ENCODE measurements at regions not wholly inside any gene's neighbourhood (a gene's known extent, or its start where the extent isn't known, plus 50 kb on each side); places are given as distances from the start of the nearest gene placed in this dataset.
"Not testable (repeated sequence)": the region's sequence is repeated elsewhere in the genome, so short reads cannot be mapped to it uniquely, and the experiment has no call there.

DNA sequence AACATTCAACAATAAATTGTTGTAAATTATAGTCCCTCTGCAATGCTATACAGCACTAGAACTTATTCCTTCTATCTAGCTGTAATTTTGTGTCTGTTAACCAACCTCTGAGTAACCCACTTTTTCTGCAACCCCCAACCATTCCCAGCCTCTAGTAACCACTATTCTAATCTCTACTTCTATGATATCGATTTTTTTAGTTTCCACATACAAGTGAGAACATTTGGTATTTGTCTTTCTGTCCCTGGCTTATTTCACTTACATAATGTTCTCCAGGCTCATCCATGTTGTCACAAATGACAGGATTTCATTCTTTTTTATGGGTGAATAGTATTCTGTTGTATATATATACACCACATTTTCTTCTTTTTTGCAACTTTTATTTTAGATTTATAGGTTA lies 147.6 kb downstream of the MAIP1 start:
- DNase-seq (ENCODE audit: low spot score): no peak

DNA sequence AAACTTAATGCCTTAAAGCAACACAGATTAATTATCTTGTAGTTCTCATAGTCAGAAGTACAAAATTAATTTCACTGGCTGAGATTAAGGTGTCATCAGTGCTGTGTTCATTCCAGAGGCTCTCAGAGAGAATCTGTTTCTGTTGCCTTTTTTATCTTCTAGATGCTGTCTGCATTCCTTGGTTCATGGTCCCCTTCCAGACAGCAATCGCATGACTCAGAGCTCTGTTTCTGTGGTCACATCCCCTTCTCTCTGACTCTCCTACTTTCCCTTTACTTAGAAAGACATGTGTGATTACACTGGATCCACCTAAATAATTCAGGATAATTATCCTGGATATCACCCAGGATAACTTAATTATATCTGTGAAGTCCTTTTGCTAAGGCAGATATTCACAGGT lies 148.6 kb downstream of the MAIP1 start:
- no peak for DNase-seq (ENCODE audit: low spot score)

DNA sequence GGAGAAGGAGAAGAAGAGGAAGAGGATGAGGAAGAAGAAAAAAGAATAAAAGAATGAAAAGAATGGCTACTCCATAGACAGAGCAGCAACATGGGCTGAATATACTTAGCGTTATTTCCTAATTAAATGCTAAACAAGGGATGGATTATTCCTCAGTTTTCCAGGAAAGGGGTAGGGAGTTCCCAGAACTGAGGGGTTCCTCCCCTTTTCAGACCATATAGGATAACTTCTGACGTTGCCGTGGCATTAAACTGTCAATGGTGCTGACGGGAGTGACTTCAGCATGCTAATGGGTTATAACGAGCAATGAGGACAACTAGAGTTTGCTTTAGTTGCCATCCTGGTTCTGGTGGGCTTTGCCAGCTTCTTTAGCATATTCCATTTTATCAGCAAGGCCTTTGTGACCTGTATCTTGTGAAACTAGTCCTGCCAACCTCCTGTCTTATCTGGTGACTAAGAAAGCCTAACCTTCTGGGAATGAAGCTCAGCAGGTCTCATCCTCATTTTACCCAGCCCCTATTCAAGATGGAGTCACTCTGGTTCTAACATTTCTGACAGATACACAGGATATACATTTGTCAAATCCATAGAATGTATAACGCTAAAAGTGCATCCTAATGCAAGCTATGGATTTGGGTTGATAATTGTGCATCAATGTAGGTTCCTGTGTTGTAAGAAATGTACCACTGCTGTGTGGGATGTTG lies 152.3 kb downstream of the MAIP1 start:
- DNase-seq (ENCODE audit: low spot score): no peak

GRCh38 chr2:200109421-200109820 lies 154.0 kb downstream of the MAIP1 start:
- no peak for DNase-seq (ENCODE audit: low spot score)

- DNase-seq (ENCODE audit: low spot score): no peak
Observed at GRCh38 chr2:200110381-200110780, 155.0 kb downstream of the MAIP1 start.

DNA sequence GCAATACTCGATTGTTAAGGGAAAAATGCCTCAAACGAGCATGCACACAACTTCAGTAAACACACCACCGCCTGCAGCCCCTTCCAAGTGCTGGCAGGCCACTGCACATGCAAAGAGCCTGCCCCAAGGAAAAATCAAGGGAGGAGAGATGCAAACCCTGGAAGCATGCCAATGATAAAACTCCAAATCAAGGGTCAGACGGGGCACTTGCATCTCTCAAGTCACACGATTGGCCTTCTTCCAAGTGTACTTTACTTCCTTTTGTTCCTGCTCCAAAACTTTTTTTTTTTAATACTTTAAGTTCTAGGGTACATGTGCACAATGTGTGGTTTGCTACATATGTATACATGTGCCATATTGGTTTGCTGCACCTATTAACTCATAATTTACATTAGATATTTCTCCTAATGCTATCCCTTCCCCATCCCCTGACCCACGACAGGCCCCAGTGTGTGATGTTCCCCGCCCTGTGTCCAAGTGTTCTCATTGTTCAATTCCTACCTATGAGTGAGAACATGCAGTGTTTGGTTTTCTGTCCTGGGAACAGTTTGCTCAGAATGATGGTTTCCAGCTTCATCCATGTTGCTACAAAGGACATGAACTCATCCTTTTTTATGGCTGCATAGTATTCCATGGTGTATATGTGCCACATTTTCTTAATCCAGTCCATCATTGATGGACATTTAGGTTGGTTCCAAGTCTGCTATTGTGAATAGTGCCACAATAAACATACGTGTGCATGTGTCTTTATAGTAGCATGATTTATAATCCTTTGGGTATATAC lies 157.8 kb downstream of the MAIP1 start:
- not testable (repeated sequence) for DNase-seq (ENCODE audit: low spot score)

GRCh38 chr2:200119236-200119635 lies 163.9 kb downstream of the MAIP1 start:
- no peak for DNase-seq (ENCODE audit: low spot score)

DNA sequence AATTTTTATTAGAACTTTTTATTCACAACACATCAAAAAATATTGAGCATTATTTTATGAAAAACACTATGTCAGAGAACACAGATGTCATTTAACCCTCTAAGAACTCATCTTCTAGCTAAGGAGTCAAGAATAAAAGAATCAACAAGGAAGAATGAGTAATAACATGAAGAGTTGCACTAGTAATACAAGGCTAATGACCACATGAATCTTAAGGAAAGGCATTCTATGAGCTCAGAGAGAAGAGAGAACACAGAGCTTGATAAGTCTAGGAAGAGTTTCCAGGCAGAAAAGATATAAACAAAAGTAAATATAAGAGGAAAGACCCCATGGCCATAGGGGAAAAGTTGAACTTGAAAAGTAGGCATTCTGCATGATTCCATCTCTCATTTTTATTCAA lies 166.5 kb downstream of the MAIP1 start:
- DNase-seq (ENCODE audit: low spot score): no peak

GRCh38 chr2:200122683-200123082 lies 167.3 kb downstream of the MAIP1 start:
- DNase-seq (ENCODE audit: low spot score): no peak

DNA sequence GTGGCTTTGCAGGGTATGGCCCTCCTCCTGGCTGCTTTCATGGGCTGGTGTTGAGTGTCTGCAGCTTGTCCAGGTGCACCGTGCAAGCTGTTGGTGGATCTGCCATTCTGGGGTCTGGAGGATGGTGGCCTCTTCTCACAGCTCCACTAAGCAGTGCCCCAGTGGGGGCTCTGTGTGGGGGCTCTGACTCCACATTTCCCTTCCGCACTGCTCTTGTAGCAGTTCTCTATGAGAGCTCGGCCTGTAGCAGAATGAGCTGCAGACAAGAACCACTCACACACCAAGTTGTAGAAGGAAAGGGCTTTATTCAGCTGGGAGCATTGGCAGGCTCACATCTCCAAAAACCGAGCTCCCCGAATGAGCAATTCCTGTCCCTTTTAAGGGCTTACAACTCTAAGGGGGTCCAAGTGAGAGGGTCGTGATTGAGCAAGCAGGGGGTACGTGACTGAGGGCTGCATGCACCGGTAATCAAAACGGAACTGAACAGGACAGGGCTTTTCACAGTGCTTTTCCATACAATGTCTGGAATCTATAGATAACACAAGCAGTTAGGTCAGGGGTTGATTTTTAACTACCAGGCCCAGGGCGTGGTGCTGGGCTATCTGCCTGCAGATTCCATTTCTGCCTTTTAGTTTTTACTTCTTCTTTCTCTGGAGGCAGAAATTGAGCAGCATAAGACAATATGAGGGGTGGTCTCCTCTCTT lies 169.4 kb downstream of the MAIP1 start:
- not testable (repeated sequence) for DNase-seq (ENCODE audit: low spot score)

DNA sequence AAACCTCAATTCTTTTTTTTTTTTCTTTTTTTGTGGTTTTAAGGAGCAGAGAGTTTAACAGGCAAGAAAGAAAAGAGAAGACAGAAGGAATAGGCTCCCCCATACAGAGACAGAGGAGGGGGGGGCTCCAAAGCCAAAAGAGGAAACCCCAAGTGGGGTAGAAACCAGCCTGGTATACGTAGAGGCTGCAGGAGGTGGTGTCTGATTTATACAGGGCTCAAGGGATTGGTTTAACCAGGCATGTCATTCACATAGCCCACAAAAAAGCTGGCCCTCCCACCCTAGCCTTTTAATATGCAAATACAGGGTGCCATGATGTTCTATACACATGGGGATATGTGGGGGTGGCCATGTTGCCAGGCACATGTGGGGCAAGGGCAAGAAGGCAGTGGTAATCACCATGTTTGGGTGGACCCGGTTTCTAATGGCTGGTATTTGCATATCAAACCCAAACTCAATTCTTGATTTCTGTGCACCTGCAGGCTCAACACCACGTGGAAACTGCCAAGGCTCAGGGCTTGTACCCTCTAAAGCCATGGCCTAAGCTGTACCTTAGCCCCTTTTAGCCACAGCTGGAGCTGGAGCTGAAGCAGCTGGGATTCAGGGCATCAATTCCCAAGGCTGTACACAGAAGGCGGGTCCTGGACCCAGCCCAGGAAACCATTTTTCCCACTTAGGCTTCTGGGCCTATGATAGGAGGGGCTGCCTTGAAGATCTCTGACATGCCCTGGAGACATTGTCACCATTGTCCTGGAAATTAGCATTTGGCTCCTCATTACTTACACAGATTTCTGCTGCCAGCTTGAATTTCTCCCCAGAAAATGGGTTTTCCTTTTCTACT lies 170.3 kb downstream of the MAIP1 start:
- DNase-seq (ENCODE audit: low spot score): no peak

DNA sequence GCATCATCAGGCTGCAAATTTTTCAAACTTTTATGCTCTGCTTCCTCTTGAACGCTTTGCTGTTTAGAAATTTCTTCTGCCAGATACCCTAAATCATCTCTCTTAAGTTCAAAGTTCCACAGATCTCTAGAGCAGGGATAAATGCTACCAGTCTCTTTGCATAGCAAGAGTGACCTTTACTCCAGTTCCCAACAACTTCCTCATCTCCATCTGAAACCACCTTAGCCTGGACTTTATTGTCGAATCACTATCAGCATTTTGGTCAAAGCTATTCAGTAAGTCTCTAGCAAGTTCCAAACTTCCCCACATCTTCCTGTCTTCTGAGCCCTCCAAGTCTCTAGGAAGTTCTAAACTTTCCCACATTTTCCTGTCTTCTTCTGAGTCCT lies 170.9 kb downstream of the MAIP1 start:
- not testable (repeated sequence) for DNase-seq (ENCODE audit: low spot score)

- not testable (repeated sequence) for DNase-seq (ENCODE audit: low spot score)
Observed at GRCh38 chr2:200126680-200127079, 171.3 kb downstream of the MAIP1 start.

GRCh38 chr2:200127848-200128247 lies 172.5 kb downstream of the MAIP1 start:
- no peak for DNase-seq (ENCODE audit: low spot score)

- no peak for DNase-seq (ENCODE audit: low spot score)
Observed at GRCh38 chr2:200128296-200128695, 172.9 kb downstream of the MAIP1 start.

DNA sequence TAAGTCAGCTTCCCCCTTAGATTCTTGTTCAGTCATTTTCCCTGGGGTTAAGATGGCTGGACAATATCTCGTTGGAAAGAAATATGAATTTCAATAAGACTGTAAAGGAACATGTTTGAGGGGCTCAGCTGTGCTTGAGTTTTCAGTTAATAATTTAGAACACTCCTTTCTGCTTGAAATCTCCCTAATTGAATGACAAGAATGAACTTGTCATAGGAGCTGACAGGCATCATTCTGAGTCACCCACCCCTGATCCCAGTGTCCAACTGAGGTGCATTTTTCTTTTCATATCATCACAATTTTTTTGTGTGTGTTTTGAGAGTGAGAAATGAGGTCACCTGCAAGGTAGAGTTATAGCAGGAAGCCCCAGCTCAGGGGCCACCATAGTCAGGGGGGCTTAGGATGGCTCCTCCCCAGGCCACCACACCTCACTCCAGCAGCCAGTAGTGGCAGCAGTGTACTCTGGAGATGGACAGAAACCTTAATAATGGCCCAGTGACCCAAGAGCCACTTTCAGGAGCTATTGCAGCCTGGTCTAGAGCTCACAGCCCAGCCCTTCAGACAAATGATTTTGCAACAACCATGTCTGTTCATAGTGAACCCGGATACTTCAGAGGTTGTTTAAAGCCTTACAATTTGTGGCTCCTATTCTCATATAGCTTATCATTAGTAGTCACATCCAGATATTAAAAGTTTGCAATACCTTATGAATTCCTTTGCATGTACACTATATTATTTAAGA lies 174.5 kb downstream of the MAIP1 start:
- no peak for DNase-seq (ENCODE audit: low spot score)

DNA sequence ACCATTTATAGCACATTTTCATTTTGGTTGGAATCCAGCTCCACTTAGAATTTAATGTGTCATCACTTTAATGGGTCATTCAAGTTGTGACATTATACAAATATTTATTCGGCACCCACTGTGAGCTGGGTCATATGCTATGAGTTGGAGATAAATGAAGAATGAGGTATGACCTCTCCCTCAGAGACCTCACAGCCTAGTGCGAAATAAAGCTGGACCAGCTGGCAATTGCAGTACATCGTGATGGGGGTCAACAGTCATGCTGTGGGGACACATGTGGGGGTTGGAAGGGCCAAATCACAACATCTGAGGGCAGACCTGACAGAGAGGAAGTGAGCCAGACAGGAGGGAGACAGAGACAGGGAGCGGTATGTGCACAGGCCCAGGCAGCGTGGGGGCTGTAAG lies 175.4 kb downstream of the MAIP1 start:
- no peak for DNase-seq (ENCODE audit: low spot score)

DNA sequence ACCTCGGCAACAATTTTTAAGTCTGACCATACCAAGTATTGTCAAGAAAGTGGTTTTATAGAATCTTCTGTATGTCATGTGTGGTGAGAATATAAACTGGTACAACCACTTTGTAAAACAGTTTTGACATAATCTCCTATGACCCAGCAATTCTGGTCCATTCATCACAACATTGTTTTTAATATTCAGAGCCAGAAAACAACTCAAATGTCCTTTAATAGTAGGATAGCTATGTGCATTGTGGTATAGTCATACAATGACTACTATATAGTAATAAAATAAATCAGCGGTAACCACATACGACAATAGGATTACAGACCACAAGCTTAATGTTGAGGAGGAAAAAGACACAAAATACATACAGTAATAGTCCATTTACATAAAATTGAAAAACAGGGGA lies 175.2 kb upstream of the SPATS2L start:
- DNase-seq (ENCODE audit: low spot score): no peak

DNA sequence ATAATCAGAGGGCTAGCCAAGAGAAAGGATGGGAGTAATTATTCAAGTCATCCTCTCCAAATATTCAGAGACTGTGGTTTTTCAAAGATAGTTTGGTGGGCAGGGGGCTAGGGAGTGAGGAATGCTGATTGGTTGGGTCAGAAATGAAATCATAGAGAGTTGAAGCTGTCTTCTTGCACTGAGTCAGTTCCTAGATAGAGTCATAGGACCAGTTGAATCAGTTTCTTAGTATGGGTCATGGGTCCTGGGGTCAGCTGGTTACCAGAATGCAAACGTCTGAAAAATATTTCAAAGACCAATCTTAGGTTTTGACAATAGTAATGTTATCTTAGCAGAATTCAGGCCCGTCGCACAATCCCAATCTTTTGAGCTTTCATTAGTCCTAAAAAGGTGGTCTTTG lies 171.4 kb upstream of the SPATS2L start:
- DNase-seq (ENCODE audit: low spot score): no peak

- no peak for DNase-seq (ENCODE audit: low spot score)
Observed at GRCh38 chr2:200136655-200137054, 169.8 kb upstream of the SPATS2L start.

GRCh38 chr2:200137271-200137670 lies 169.2 kb upstream of the SPATS2L start:
- no peak for DNase-seq (ENCODE audit: low spot score)

Measured in D341Med (cell line).